ENCODE measurements at regions not wholly inside any gene's neighbourhood (a gene's known extent, or its start where the extent isn't known, plus 50 kb on each side); places are given as distances from the start of the nearest gene placed in this dataset.

DNA sequence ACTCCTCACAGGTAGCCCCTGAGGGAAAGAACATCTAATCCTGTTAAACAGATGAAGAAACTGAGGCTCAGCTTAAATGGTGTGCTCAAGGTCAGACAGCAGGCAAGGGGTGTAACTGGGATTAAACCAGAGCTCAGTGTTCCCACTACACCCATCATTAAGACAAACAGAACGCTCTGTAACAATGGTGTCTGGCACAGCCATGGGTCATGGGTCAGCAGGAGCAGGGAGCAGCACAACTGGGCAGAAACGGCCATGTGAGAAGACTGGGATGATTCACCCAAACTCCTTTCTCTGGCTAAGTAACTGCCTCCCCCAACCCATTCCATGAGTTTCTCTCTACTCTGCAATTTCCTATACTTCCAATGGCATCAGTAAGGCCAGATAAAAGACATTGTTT lies 85.5 kb upstream of the PDE1C start:
- H3K4me3 Mint-ChIP-seq: no peak overlapping the region
- H3K27me3 Mint-ChIP-seq (ENCODE audit: low read depth): peaks cover 2% of the 10 kb centered on the region
- H3K9me3 Mint-ChIP-seq: peaks cover 4% of the 10 kb centered on the region
- H3K36me3 Mint-ChIP-seq (ENCODE audit: insufficient read depth): no peaks in the 10 kb centered on the region
- ATAC-seq: no peak
- DNase-seq: no peak
- no peaks in the 10 kb centered on the region for H3K4me1 Mint-ChIP-seq (ENCODE audit: low read depth)

GRCh38 chr7:32154797-32155196 lies 84.6 kb upstream of the PDE1C start:
- peaks cover 4% of the 10 kb centered on the region for H3K9me3 Mint-ChIP-seq
- DNase-seq: no peak
- no peaks in the 10 kb centered on the region for H3K4me1 Mint-ChIP-seq (ENCODE audit: low read depth)
- no peaks in the 10 kb centered on the region for H3K36me3 Mint-ChIP-seq (ENCODE audit: insufficient read depth)
- peaks cover 2% of the 10 kb centered on the region for H3K27me3 Mint-ChIP-seq (ENCODE audit: low read depth)
- ATAC-seq: no peak
- no peak overlapping the region for H3K4me3 Mint-ChIP-seq

GRCh38 chr7:32153006-32153405 lies 82.8 kb upstream of the PDE1C start:
- DNase-seq: no peak
- Mint-ChIP-seq H3K9me3 (peaks cover 4% of the 10 kb centered on the region), H3K27me3 (ENCODE audit: low read depth) (peaks cover 2% of the 10 kb centered on the region), H3K4me1 (ENCODE audit: low read depth) (no peaks in the 10 kb centered on the region), H3K36me3 (ENCODE audit: insufficient read depth) (no peaks in the 10 kb centered on the region), H3K4me3 (no peak overlapping the region)
- ATAC-seq: no peak

- Mint-ChIP-seq H3K36me3 (ENCODE audit: insufficient read depth) (no peaks in the 10 kb centered on the region), H3K27me3 (ENCODE audit: low read depth) (peaks cover 2% of the 10 kb centered on the region), H3K4me1 (ENCODE audit: low read depth) (no peaks in the 10 kb centered on the region), H3K4me3 (no peak overlapping the region), H3K9me3 (peaks cover 4% of the 10 kb centered on the region)
- DNase-seq: no peak
- ATAC-seq: no peak
Measured at GRCh38 chr7:32152576-32152975, 82.4 kb upstream of the PDE1C start.

GRCh38 chr7:32150589-32150988 lies 80.4 kb upstream of the PDE1C start:
- no peak for DNase-seq
- H3K27me3 Mint-ChIP-seq (ENCODE audit: low read depth): peaks cover 2% of the 10 kb centered on the region
- no peak overlapping the region for H3K4me3 Mint-ChIP-seq
- ATAC-seq: no peak
- H3K9me3 Mint-ChIP-seq: peaks cover 4% of the 10 kb centered on the region
- H3K4me1 Mint-ChIP-seq (ENCODE audit: low read depth): no peaks in the 10 kb centered on the region
- H3K36me3 Mint-ChIP-seq (ENCODE audit: insufficient read depth): no peaks in the 10 kb centered on the region

DNA sequence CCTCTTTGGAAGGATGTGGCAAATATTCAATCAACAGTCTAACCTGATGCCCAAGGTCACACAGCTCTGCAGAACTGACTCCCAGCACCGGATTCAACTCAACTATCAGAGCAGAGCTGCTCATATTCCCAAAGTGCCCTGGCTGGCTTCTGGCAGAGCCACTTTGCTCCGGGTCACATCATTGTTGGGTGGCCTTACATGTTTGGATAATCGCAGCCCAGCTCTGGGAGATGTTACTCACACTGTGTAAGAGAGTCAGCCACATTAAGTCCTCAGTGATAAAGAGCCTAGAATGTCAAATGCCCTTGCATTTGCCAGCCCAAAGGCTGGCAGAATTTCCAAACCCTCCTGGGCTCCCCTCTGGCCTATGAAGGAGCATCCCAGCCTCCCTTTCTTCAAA lies 79.8 kb upstream of the PDE1C start:
- Mint-ChIP-seq H3K4me1 (ENCODE audit: low read depth) (no peaks in the 10 kb centered on the region), H3K9me3 (peaks cover 4% of the 10 kb centered on the region), H3K27me3 (ENCODE audit: low read depth) (peaks cover 2% of the 10 kb centered on the region), H3K36me3 (ENCODE audit: insufficient read depth) (no peaks in the 10 kb centered on the region), H3K4me3 (no peak overlapping the region)
- no peak for DNase-seq
- no peak for ATAC-seq

- ATAC-seq (no peak), DNase-seq (no peak)
- no peaks in the 10 kb centered on the region for H3K27me3 Mint-ChIP-seq (ENCODE audit: low read depth)
- no peaks in the 10 kb centered on the region for H3K9me3 Mint-ChIP-seq
- H3K36me3 Mint-ChIP-seq (ENCODE audit: insufficient read depth): no peaks in the 10 kb centered on the region
- no peaks in the 10 kb centered on the region for H3K4me1 Mint-ChIP-seq (ENCODE audit: low read depth)
- H3K4me3 Mint-ChIP-seq: no peak overlapping the region
Measured at GRCh38 chr7:32147546-32148268, 77.5 kb upstream of the PDE1C start.

DNA sequence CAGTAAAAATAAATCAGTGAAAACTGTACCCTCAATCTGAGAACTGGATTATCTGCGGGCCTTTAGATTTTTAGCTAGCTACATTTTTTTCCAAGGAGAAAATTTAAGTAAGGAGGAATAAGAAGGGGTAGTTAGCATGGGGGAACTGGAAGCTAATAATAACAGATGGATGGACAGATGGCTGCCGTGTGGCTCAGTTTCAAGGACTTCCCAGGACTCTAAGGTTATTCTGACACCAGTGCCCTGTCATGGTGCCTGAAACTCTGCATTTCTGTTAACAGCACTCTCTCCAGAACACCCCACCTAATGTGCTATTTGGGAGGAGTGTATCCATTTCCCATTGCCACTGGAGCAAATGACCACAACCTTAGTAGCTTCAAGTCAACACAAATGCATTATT lies 75.7 kb upstream of the PDE1C start:
- DNase-seq: no peak
- no peaks in the 10 kb centered on the region for H3K9me3 Mint-ChIP-seq
- H3K36me3 Mint-ChIP-seq (ENCODE audit: insufficient read depth): no peaks in the 10 kb centered on the region
- no peak for ATAC-seq
- no peak overlapping the region for H3K4me3 Mint-ChIP-seq
- no peaks in the 10 kb centered on the region for H3K4me1 Mint-ChIP-seq (ENCODE audit: low read depth)
- no peaks in the 10 kb centered on the region for H3K27me3 Mint-ChIP-seq (ENCODE audit: low read depth)

DNA sequence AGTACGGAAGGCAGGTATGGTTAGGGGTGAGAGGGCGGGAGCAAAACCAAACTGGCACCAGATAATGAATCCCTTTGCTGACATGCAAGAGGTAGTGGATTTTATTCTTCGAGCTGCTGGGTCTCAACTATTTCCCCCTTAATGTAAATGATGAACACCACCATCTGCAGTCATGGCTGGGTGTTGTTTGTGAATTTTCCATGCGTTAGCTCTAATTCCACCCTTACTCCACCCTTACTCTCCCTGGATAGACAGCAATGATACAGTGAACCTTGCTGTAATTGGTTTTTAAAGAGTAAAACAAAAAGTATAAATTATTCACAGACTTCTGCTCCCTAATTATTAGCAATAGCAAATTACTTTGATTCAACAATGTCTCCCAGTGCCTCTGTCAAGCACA lies 74.5 kb upstream of the PDE1C start:
- ATAC-seq: no peak
- Mint-ChIP-seq H3K36me3 (ENCODE audit: insufficient read depth) (no peaks in the 10 kb centered on the region), H3K4me3 (no peak overlapping the region)

GRCh38 chr7:32143301-32143700 lies 73.1 kb upstream of the PDE1C start:
- no peaks in the 10 kb centered on the region for H3K36me3 Mint-ChIP-seq (ENCODE audit: insufficient read depth)
- H3K4me1 Mint-ChIP-seq (ENCODE audit: low read depth): no peaks in the 10 kb centered on the region
- ATAC-seq (no peak), DNase-seq (no peak)
- H3K9me3 Mint-ChIP-seq: no peaks in the 10 kb centered on the region
- no peaks in the 10 kb centered on the region for H3K27me3 Mint-ChIP-seq (ENCODE audit: low read depth)
- no peak overlapping the region for H3K4me3 Mint-ChIP-seq

More for the DNA sequence above, 74.5 kb upstream of the PDE1C start:
- Mint-ChIP-seq H3K9me3 (no peaks in the 10 kb centered on the region), H3K27me3 (ENCODE audit: low read depth) (no peaks in the 10 kb centered on the region), H3K4me1 (ENCODE audit: low read depth) (no peaks in the 10 kb centered on the region)
- DNase-seq: no peak

DNA sequence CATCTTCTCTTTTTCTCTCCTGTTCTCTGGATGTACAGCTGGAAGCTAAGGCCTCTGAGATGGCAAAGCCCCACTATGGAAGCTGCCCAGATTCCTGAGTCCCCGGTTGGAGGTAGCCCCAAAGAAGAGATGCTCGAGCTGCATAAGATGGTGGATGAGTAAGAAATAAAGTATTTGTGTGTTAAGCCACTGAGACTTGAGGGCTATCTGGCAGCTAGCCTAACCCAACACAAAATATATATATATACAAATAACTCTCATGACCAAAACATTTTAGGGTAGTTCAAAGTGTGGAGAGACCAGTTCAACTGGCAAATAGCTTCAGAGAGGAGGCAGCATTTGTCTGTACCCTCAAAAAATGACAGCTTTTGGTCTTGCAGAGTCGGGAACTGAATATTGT lies 72.4 kb upstream of the PDE1C start:
- ATAC-seq: no peak
- no peak for DNase-seq
- no peaks in the 10 kb centered on the region for H3K4me1 Mint-ChIP-seq (ENCODE audit: low read depth)
- no peaks in the 10 kb centered on the region for H3K27me3 Mint-ChIP-seq (ENCODE audit: low read depth)
- H3K36me3 Mint-ChIP-seq (ENCODE audit: insufficient read depth): no peaks in the 10 kb centered on the region
- no peak overlapping the region for H3K4me3 Mint-ChIP-seq
- H3K9me3 Mint-ChIP-seq: no peaks in the 10 kb centered on the region

DNA sequence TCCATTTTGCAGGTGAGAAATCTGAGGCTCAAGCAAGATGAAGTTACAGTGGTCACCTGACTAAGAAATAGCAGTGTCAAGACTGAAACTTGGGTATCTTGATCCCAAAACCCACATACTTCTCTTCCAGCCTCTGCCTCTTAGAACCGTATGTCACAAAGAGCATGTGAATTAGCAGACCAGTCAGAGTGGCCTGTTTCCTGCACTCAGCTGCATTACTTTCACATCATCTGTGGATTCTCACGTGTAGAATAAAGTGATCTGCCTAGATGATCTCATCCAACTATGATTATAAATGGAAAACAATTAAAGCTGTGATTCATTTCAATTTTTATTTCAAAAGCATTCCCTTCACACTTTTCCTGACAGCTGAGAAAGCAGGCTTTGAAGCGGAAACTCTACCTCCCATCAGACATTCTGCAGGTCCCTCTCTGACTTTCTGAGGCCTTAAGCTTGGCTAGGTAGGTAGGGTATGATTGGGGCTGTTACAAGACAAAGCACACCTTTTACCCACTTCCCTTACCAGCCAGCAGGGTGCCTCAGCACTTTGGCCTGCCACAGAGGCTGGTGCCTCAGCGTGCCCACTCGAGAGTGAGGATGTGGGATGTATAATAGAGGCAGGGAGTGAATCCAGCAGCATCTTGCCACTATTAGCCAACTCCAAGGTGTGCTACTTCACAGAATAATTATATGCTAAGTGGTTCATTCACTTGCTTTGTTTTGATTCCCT lies 70.2 kb upstream of the PDE1C start:
- H3K27me3 Mint-ChIP-seq (ENCODE audit: low read depth): no peaks in the 10 kb centered on the region
- H3K4me3 Mint-ChIP-seq: no peak overlapping the region
- no peak for ATAC-seq
- H3K36me3 Mint-ChIP-seq (ENCODE audit: insufficient read depth): no peaks in the 10 kb centered on the region
- H3K4me1 Mint-ChIP-seq (ENCODE audit: low read depth): no peaks in the 10 kb centered on the region
- no peaks in the 10 kb centered on the region for H3K9me3 Mint-ChIP-seq
- DNase-seq: no peak

- Mint-ChIP-seq H3K4me3 (no peak overlapping the region), H3K9me3 (peaks cover 11% of the 10 kb centered on the region), H3K27me3 (ENCODE audit: low read depth) (no peaks in the 10 kb centered on the region), H3K36me3 (ENCODE audit: insufficient read depth) (no peaks in the 10 kb centered on the region), H3K4me1 (ENCODE audit: low read depth) (no peaks in the 10 kb centered on the region)
- ATAC-seq (no peak), DNase-seq (no peak)
Measured at GRCh38 chr7:32137059-32137458, 66.9 kb upstream of the PDE1C start.

- Mint-ChIP-seq H3K4me1 (ENCODE audit: low read depth) (no peaks in the 10 kb centered on the region), H3K4me3 (no peak overlapping the region), H3K36me3 (ENCODE audit: insufficient read depth) (no peaks in the 10 kb centered on the region), H3K27me3 (ENCODE audit: low read depth) (no peaks in the 10 kb centered on the region), H3K9me3 (peaks cover 16% of the 10 kb centered on the region)
- DNase-seq (no peak), ATAC-seq (no peak)
Measured at GRCh38 chr7:32131091-32131490, 60.9 kb upstream of the PDE1C start.

DNA sequence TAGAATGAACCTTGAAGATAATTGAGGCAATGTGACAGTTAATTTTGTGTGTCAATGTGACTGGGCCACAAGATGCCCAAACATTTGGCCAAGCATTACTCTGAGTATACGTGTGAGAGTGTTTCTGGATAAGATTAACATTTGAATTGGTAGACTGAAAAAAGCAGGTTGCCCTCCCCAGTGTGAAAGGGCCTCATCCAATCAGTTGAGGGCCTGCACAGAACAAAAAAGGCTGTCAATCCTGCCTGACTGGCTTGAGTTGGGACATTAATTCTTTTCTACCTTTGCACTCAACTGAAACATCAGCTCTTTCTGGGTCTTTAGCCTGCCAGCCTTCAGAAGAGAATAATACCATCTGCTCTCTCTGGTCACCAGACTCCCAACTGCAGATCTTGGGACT lies 56.6 kb upstream of the PDE1C start:
- no peak overlapping the region for H3K4me3 Mint-ChIP-seq
- H3K9me3 Mint-ChIP-seq: peaks cover 14% of the 10 kb centered on the region
- ATAC-seq (no peak), DNase-seq (no peak)
- H3K4me1 Mint-ChIP-seq (ENCODE audit: low read depth): no peaks in the 10 kb centered on the region
- no peaks in the 10 kb centered on the region for H3K36me3 Mint-ChIP-seq (ENCODE audit: insufficient read depth)
- no peaks in the 10 kb centered on the region for H3K27me3 Mint-ChIP-seq (ENCODE audit: low read depth)
